GM23338 (cell line): ENCODE measurements at regions not wholly inside any gene's neighbourhood (a gene's known extent, or its start where the extent isn't known, plus 50 kb on each side); places are given as distances from the start of the nearest gene placed in this dataset.

ENCODE experiments used
- CREB1 ChIP-seq: fragments of 250-450 bp; sonication (Bioruptor Pico); IDR thresholded peaks from 2 replicates; pipeline ENCODE4 v1.5.0; 2020; ENCODE audit warnings: low read depth, mild to moderate bottlenecking, moderate library complexity
- EZH2 ChIP-seq: fragments of 200-600 bp; sonication (generic); IDR thresholded peaks from one replicate; pipeline ENCODE4 v1.8.0; 2017; ENCODE audit warnings: antibody characterized with exemption, mild to moderate bottlenecking, low read depth; ENCODE audit not compliant: unreplicated experiment
- EZH2phosphoT487 ChIP-seq: fragments of 200-600 bp; sonication (generic); IDR thresholded peaks from one replicate; pipeline ENCODE4 v1.8.1; 2018; ENCODE audit warnings: antibody characterized with exemption; ENCODE audit not compliant: unreplicated experiment
- JUNB ChIP-seq: IDR thresholded peaks from one replicate; pipeline ENCODE4 v1.6.1; 2016; ENCODE audit warnings: antibody characterized with exemption; ENCODE audit not compliant: unreplicated experiment
- NANOG ChIP-seq: IDR thresholded peaks from 2 replicates; pipeline ENCODE4 v1.6.1; 2016; ENCODE audit warnings: antibody characterized with exemption, borderline replicate concordance
- POLR2AphosphoS5 ChIP-seq: IDR thresholded peaks from 2 replicates; pipeline ENCODE4 v1.6.1; 2016; ENCODE audit warnings: antibody characterized with exemption, low read depth
- STAT1 ChIP-seq: IDR thresholded peaks from one replicate; pipeline ENCODE4 v1.6.1; 2016; ENCODE audit warnings: antibody characterized with exemption; ENCODE audit not compliant: unreplicated experiment
- ZNF114 ChIP-seq: fragments of 250-450 bp; sonication (Bioruptor Pico); IDR thresholded peaks from 2 replicates; pipeline ENCODE4 v1.5.0; 2020; ENCODE audit warnings: mild to moderate bottlenecking, moderate library complexity
- ZNF331 ChIP-seq: fragments of 250-450 bp; sonication (Bioruptor Pico); IDR thresholded peaks from 2 replicates; pipeline ENCODE4 v1.5.0; 2020; ENCODE audit warnings: low read depth, mild to moderate bottlenecking, moderate library complexity
- TF ChIP-seq, protein P1 (sequence below), 2 experiments: fragments of 200-600 bp in 1 of 2; sonication (generic) in 1 of 2; conservative IDR thresholded peaks; 2 replicates each; pipeline versions ENCODE4 v1.5.1 to v1.6.1; 2016 to 2017; ENCODE audit warnings: antibody characterized with exemption in 2 of 2, low read depth in 2 of 2, mild to moderate bottlenecking in 2 of 2, moderate library complexity in 1 of 2
- TF ChIP-seq, protein P2 (sequence below): IDR thresholded peaks from one replicate; pipeline ENCODE4 v1.6.1; 2018; ENCODE audit warnings: antibody characterized with exemption; ENCODE audit not compliant: unreplicated experiment
- TF ChIP-seq, protein P3 (sequence below): IDR thresholded peaks from 2 replicates; pipeline ENCODE4 v1.6.1; 2016; ENCODE audit warnings: antibody characterized with exemption

DNA sequence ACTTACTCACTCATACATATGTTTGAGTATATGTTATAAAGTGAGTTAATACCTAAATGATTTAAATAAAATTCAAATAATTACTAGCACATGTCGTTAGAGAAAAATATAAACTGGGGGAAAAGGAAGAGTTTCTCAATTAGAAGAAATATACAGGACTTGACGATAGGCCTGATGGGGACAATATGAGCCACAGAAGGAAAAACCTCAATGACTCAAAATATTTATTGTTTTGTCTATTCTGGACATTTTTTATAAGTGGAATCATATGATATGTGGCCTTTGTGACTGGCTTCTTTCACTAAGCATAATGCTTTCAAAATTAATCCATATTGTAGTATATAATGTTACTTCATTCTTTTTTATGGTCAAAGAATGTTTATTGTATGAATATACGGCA lies 339.2 kb upstream of the PMFBP1 start:
- TF ChIP-seq EZH2 (no peak), JUNB (no peak), POLR2AphosphoS5 (no peak), CREB1 (CRISPR knock-in tag) (no peak), EZH2phosphoT487 (no peak), STAT1 (no peak), ZNF331 (CRISPR knock-in tag) (no peak), ZNF114 (CRISPR knock-in tag) (no peak), NANOG (no peak)
- TF ChIP-seq, protein P1, sequence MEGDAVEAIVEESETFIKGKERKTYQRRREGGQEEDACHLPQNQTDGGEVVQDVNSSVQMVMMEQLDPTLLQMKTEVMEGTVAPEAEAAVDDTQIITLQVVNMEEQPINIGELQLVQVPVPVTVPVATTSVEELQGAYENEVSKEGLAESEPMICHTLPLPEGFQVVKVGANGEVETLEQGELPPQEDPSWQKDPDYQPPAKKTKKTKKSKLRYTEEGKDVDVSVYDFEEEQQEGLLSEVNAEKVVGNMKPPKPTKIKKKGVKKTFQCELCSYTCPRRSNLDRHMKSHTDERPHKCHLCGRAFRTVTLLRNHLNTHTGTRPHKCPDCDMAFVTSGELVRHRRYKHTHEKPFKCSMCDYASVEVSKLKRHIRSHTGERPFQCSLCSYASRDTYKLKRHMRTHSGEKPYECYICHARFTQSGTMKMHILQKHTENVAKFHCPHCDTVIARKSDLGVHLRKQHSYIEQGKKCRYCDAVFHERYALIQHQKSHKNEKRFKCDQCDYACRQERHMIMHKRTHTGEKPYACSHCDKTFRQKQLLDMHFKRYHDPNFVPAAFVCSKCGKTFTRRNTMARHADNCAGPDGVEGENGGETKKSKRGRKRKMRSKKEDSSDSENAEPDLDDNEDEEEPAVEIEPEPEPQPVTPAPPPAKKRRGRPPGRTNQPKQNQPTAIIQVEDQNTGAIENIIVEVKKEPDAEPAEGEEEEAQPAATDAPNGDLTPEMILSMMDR (conservative IDR thresholded peaks at IDR 0.05; ENCODE audit: low read depth in 2 of 2), result no peak
- TF ChIP-seq, protein P2, sequence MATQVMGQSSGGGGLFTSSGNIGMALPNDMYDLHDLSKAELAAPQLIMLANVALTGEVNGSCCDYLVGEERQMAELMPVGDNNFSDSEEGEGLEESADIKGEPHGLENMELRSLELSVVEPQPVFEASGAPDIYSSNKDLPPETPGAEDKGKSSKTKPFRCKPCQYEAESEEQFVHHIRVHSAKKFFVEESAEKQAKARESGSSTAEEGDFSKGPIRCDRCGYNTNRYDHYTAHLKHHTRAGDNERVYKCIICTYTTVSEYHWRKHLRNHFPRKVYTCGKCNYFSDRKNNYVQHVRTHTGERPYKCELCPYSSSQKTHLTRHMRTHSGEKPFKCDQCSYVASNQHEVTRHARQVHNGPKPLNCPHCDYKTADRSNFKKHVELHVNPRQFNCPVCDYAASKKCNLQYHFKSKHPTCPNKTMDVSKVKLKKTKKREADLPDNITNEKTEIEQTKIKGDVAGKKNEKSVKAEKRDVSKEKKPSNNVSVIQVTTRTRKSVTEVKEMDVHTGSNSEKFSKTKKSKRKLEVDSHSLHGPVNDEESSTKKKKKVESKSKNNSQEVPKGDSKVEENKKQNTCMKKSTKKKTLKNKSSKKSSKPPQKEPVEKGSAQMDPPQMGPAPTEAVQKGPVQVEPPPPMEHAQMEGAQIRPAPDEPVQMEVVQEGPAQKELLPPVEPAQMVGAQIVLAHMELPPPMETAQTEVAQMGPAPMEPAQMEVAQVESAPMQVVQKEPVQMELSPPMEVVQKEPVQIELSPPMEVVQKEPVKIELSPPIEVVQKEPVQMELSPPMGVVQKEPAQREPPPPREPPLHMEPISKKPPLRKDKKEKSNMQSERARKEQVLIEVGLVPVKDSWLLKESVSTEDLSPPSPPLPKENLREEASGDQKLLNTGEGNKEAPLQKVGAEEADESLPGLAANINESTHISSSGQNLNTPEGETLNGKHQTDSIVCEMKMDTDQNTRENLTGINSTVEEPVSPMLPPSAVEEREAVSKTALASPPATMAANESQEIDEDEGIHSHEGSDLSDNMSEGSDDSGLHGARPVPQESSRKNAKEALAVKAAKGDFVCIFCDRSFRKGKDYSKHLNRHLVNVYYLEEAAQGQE, result no peak
- TF ChIP-seq, protein P3, sequence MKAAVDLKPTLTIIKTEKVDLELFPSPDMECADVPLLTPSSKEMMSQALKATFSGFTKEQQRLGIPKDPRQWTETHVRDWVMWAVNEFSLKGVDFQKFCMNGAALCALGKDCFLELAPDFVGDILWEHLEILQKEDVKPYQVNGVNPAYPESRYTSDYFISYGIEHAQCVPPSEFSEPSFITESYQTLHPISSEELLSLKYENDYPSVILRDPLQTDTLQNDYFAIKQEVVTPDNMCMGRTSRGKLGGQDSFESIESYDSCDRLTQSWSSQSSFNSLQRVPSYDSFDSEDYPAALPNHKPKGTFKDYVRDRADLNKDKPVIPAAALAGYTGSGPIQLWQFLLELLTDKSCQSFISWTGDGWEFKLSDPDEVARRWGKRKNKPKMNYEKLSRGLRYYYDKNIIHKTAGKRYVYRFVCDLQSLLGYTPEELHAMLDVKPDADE, result no peak
